ENCODE measurements at regions not wholly inside any gene's neighbourhood (a gene's known extent, or its start where the extent isn't known, plus 50 kb on each side); places are given as distances from the start of the nearest gene placed in this dataset.

GRCh38 chr10:2759233-2759632 lies 308.1 kb upstream of the PFKP start (continued):
- TF ChIP-seq, protein P1, sequence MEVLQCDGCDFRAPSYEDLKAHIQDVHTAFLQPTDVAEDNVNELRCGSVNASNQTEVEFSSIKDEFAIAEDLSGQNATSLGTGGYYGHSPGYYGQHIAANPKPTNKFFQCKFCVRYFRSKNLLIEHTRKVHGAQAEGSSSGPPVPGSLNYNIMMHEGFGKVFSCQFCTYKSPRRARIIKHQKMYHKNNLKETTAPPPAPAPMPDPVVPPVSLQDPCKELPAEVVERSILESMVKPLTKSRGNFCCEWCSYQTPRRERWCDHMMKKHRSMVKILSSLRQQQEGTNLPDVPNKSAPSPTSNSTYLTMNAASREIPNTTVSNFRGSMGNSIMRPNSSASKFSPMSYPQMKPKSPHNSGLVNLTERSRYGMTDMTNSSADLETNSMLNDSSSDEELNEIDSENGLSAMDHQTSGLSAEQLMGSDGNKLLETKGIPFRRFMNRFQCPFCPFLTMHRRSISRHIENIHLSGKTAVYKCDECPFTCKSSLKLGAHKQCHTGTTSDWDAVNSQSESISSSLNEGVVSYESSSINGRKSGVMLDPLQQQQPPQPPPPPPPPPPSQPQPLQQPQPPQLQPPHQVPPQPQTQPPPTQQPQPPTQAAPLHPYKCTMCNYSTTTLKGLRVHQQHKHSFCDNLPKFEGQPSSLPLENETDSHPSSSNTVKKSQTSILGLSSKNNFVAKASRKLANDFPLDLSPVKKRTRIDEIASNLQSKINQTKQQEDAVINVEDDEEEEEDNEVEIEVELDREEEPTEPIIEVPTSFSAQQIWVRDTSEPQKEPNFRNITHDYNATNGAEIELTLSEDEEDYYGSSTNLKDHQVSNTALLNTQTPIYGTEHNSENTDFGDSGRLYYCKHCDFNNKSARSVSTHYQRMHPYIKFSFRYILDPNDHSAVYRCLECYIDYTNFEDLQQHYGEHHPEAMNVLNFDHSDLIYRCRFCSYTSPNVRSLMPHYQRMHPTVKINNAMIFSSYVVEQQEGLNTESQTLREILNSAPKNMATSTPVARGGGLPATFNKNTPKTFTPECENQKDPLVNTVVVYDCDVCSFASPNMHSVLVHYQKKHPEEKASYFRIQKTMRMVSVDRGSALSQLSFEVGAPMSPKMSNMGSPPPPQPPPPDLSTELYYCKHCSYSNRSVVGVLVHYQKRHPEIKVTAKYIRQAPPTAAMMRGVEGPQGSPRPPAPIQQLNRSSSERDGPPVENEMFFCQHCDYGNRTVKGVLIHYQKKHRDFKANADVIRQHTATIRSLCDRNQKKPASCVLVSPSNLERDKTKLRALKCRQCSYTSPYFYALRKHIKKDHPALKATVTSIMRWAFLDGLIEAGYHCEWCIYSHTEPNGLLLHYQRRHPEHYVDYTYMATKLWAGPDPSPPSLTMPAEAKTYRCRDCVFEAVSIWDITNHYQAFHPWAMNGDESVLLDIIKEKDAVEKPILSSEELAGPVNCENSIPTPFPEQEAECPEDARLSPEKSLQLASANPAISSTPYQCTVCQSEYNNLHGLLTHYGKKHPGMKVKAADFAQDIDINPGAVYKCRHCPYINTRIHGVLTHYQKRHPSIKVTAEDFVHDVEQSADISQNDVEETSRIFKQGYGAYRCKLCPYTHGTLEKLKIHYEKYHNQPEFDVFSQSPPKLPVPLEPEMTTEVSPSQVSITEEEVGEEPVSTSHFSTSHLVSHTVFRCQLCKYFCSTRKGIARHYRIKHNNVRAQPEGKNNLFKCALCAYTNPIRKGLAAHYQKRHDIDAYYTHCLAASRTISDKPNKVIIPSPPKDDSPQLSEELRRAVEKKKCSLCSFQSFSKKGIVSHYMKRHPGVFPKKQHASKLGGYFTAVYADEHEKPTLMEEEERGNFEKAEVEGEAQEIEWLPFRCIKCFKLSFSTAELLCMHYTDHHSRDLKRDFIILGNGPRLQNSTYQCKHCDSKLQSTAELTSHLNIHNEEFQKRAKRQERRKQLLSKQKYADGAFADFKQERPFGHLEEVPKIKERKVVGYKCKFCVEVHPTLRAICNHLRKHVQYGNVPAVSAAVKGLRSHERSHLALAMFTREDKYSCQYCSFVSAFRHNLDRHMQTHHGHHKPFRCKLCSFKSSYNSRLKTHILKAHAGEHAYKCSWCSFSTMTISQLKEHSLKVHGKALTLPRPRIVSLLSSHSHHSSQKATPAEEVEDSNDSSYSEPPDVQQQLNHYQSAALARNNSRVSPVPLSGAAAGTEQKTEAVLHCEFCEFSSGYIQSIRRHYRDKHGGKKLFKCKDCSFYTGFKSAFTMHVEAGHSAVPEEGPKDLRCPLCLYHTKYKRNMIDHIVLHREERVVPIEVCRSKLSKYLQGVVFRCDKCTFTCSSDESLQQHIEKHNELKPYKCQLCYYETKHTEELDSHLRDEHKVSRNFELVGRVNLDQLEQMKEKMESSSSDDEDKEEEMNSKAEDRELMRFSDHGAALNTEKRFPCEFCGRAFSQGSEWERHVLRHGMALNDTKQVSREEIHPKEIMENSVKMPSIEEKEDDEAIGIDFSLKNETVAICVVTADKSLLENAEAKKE (CRISPR knock-in tag; IDR thresholded peaks at IDR 0.05): no peak
- TF ChIP-seq CREB1 (CRISPR knock-in tag; IDR thresholded peaks at IDR 0.05; ENCODE audit: low read depth) (no peak), STAT1 (IDR thresholded peaks at IDR 0.05; ENCODE audit: unreplicated experiment) (no peak), REST (IDR thresholded peaks at IDR 0.05; ENCODE audit: unreplicated experiment) (no peak), ZNF114 (CRISPR knock-in tag; IDR thresholded peaks at IDR 0.05) (no peak), EZH2phosphoT487 (IDR thresholded peaks at IDR 0.05; ENCODE audit: unreplicated experiment) (no peak), ETS1 (IDR thresholded peaks at IDR 0.05) (no peak), NANOG (IDR thresholded peaks at IDR 0.05; ENCODE audit: borderline replicate concordance) (no peak), POLR2AphosphoS5 (IDR thresholded peaks at IDR 0.05; ENCODE audit: low read depth) (no peak), CTCF (conservative IDR thresholded peaks at IDR 0.05; ENCODE audit: low read depth in 2 of 2) (no peak), EZH2 (IDR thresholded peaks at IDR 0.05; ENCODE audit: low read depth, unreplicated experiment) (no peak), JUNB (IDR thresholded peaks at IDR 0.05; ENCODE audit: unreplicated experiment) (no peak)
